ENCODE measurements at regions not wholly inside any gene's neighbourhood (a gene's known extent, or its start where the extent isn't known, plus 50 kb on each side); places are given as distances from the start of the nearest gene placed in this dataset.

DNA sequence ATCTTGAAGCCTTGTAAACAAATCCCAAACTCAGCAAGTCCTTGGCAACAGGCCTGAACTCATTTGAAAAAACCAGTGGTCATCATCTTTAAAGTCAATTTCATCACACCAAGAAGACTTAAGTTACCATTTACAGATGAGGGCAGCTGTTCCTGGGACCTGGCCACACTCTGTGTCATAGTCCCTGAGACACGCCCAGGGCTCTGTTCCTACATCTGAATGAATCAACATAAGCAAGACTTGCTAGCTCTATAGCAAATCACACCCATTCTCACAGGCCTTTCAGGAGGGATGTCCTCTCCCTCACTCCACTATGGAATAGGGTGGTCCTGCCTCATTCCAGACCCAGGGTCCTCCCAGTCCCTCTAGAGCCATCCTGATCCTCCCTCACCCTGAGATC lies 142.8 kb downstream of the NSG2 start:
- in situ Hi-C loops (cut with MboI; ENCODE audit: low pct_unique_long_range_greater_than_20kb, low sequenced_read_pairs) = no loop called here
- no peak for DNase-seq

DNA sequence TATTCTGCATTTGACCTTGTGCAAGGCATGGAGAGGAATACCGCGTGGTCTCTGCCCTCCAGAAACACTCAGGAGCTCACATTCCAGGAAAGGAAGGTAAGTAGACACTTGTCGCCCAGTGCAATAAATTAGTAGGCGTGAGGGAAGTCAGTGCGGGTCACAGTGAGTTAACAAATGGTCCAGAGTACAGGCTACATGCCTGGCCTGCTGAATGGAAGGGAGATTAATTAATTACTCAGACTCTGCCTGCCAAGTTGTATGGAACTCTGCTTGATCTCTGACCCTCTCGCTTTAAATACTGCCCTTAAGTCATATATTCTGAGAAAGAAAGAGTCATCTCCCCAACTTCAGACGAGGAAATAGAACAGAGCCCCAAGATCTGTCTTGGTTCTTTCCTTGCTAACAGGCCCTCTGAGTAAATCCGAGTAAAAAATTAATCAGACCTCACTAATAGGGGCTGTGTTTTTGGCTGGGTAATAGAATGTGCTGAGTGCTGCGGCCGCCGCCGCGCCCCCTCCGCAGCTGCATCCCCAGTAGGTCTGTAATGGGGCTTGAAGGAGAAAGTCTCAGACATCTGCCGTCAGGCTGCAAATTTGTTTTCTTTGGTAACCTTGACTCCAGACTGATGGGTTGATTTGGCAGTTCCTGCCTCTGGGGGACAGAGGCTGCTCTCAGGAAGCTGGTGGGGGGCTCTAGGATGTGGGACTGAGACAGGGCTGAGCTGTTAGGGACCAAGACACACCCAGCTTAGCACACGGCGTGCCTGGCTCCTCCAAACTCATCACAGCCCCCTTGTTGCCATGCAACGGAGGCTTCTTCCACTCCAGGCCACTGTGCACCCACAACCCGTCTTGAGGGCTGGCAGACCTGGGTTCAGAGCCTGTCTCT lies 144.4 kb downstream of the NSG2 start:
- in situ Hi-C loops (cut with MboI; ENCODE audit: low pct_unique_long_range_greater_than_20kb, low sequenced_read_pairs) = no loop called here
- DNase-seq = no peak

DNA sequence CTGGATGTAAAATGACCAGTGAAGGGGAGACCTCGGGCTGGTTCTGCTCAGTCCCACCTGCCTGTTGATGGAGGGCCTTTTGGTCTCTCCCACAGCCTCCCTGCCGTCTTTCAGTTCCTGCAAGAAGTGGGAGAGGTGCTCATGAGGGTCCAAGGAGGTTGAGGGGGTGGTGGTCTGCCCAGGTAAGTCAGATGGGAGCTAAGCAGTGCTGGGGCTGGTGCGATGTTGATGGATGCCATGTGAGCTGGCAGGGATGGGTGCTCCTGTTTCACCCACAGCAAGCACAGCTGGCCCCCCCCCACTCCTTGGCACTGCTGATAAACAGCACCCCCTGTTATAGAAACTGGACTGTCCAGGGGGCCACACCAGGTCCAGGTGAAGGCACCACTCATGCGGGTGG lies 145.6 kb downstream of the NSG2 start:
- no peak for DNase-seq
- in situ Hi-C loops (cut with MboI; ENCODE audit: low pct_unique_long_range_greater_than_20kb, low sequenced_read_pairs) = no loop called here

DNA sequence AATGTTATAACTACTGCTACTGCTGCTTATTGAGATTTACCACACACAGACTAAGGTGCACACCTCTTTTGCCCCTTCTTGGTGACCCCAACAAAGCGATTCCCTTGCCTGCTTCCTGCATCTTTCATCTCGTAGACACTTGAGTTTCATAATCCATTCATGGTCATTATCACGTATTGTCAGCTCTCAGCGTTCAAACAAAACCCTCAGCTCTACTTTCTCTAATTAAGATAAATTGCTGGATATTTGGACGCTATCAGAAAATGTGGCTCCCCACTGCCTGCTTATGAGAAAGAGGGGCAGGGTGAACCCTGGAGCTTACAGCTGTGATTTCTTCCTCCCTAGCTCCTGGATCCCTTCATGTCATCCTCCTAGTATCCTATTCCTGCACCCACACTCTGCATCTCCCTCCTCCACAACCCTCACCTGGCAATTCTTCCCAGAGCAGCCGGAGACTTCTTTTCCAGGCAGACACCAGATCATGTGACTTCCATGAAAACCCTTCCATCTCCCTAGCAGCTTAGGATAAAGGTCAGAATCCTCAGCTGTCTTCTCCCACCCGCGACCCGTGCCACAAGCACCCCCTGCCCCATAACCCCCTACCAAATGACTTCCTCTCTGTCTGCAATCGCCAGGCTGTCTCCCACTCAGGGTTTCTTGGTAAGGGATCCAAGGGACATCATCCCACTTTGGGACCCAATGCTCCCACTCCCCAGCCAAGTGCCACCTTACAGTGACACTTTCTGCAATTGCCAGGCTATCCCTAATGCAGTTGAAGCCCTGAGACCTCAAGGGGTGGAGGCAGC lies 146.5 kb downstream of the NSG2 start:
- no peak for DNase-seq
- in situ Hi-C loops (cut with MboI; ENCODE audit: low pct_unique_long_range_greater_than_20kb, low sequenced_read_pairs) = no loop called here

DNA sequence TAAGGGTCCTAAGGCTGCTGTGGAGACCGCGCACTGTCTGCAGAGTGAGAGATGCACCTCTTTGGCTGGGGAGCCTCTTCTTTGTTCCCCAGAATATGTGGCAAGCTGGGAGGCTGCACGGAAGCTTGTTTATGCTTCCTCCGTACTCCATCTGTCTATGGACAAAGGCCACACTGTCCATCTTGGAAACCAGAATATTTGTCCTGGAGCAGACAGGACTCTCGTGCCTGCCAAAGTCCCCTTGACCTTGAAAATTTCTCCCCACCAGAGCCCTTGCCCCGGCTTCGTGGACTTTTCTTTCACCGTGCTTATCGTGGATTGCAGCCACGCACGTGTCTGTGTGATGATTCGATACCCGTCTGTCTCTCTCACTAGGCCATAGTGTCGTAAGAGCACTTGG lies 147.4 kb downstream of the NSG2 start:
- in situ Hi-C loops (cut with MboI; ENCODE audit: low pct_unique_long_range_greater_than_20kb, low sequenced_read_pairs) = no loop called here
- no peak for DNase-seq

DNA sequence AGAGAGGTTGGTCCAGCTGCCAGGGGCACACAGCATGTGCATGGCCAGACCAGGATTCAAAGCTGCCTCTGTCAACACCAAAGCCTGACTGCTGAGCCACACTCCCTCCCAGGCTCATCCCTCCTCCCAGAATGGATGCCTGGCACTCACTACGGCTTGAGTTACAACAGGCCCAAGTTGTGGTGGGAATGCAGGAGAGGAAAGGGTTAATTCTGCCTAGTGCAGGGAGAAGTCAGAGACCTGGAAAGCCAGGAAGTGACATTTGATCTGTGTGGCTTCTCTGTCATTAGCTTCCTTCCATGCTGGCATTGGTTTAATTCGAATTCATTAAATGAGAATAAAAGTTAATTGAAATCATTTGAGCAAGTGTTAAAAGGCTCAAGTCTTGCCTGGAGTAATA lies 150.0 kb downstream of the NSG2 start:
- in situ Hi-C loops (cut with MboI; ENCODE audit: low pct_unique_long_range_greater_than_20kb, low sequenced_read_pairs) = no loop called here
- DNase-seq = no peak

DNA sequence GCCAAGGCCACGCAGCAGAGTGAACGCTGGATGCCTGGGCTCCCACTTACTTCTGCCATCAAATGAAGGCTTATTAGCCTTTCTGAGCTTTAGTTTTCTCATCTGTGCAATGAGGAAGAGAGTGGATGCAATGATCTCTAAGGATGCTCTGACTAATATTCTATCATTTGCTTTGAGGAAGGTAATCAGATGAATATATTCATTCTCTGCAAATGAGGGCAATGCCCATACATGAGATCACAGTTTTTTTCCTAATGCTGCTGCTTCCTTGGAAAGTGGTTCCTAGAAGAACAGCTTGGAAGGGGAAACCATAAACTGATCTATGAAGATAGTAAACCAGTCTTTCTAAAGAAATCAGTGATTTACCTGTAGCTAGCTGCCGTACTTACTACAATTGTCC lies 152.4 kb downstream of the NSG2 start:
- in situ Hi-C loops (cut with MboI; ENCODE audit: low pct_unique_long_range_greater_than_20kb, low sequenced_read_pairs) = no loop called here
- no peak for DNase-seq

DNA sequence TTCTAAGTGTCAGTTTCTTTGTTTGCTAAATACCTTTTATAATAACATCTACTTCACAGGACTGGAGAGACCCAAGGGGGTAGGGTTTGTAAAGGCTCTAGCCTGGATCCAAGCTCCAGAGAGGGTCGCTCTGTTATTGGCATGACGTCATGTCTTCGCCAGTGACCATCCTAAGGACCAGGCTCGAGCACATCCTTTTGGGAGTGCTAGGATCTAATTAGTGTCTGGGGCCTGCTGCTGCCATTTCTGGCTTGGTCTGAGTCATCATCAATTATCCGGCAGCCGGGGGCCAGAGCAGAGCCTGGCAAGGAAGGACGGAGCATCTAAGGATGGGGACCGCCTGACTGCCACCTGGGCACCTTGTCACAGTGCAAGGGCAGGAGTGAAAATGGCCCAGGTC lies 153.0 kb downstream of the NSG2 start:
- in situ Hi-C loops (cut with MboI; ENCODE audit: low pct_unique_long_range_greater_than_20kb, low sequenced_read_pairs) = no loop called here
- DNase-seq = no peak

DNA sequence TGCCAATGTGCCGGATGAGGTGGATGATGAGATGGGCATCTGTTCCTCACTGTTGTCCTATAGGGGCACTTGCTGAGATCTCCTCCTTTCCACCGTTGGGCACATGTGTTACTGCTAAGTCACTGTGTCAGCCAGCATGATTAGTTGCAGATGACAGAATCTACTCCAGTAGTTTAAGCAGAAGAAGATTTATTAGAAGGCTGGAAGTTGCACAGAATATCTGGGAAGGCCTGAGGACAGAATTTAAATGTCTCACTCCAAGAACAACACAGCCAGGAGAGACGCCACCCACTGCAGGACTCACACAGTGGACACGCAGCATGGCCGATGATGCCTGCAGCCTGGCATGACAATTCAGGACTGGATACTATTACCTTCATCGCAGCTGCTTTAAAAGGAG lies 157.5 kb downstream of the NSG2 start:
- DNase-seq = no peak
- in situ Hi-C loops (cut with MboI; ENCODE audit: low pct_unique_long_range_greater_than_20kb, low sequenced_read_pairs) = no loop called here

DNA sequence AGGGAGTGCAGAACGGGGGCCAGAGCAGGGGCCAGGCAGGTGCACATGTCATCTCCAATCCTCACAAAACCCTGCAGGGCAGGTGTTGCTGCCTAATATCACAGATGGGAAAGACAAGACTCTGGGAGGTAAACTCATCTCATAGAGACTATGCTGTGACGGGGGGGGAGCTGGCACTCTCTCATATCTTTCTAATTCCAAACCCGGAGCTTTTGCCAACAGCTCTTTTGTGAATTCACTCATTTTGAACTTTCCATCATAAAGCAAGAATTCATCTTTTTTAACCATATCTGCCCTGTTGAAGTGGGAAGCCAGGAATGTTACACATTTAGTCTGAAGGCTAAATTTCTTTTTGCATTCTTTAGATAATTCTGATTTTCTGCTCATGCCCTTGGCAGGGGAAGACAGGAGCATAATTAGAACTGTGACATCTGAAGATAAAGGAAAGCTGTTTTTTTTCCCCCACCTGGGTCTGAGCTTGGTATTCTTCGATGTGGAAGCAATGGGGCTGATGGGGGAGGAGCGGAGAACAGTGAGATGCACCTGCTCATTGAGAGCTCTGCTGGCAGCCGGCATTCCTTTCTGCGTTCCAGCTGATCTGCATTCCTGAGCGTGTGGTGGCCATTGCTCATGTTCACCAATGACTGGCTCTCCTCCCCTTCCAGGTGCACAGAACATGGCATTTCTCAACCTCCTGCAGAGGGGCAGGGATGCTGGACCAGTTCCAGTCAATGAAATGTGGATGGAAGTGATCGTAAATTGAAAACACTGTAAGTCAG lies 159.2 kb downstream of the NSG2 start:
- in situ Hi-C loops (cut with MboI; ENCODE audit: low pct_unique_long_range_greater_than_20kb, low sequenced_read_pairs) = no loop called here
- DNase-seq = no peak

DNA sequence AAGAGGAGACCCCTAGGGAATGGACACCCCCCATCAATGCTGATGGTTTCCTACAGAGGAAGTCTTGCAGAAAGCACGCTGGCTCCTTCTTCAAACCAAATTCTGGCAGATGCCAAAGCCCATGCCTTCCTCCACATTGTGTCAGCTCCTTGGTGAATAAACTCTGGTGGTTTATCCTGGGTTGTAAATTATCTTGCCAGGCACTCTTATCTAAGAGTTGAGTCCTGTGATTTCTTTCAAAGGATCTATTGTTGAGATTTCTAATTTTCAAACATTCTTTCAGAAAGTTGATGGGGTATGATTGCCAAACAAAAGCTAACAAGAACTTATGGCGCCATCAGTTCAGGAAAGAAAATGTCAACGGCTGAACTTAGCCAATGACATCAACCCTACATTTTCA lies 160.4 kb downstream of the NSG2 start:
- in situ Hi-C loops (cut with MboI; ENCODE audit: low pct_unique_long_range_greater_than_20kb, low sequenced_read_pairs) = no loop called here
- DNase-seq = no peak

DNA sequence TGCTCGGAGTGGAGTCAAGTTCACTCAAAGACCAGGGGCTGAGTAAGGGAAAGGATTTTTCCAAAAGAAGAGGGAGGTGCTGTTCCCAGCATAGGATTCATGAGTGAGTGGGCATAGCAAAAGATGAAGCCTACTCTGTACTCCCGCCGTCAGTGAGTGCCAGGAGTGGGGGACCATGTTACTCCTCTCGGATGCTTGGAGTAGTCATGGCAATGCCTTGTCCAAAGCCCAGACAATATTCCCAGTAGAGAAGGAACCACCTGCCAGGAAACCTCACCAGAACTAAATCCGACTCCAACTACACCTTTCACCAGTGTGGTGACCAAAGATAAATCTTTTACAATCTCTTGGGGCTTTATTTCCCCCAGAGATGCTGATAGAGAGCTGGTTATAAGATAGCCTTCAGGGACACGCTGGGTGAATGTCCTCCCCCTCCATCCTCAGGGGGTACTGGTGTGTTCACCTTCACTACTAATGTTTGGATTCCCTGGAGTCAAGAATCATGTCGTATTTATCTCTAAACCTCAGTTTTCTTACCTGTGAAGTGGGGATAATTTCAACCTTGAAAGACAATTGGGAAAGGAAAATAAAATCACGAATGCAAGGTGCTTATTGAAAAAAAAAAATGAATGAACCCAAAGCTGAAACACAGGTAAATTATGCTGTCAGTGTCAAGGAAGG lies 165.2 kb downstream of the NSG2 start:
- DNase-seq = no peak
- in situ Hi-C loops (cut with MboI; ENCODE audit: low pct_unique_long_range_greater_than_20kb, low sequenced_read_pairs) = no loop called here

DNA sequence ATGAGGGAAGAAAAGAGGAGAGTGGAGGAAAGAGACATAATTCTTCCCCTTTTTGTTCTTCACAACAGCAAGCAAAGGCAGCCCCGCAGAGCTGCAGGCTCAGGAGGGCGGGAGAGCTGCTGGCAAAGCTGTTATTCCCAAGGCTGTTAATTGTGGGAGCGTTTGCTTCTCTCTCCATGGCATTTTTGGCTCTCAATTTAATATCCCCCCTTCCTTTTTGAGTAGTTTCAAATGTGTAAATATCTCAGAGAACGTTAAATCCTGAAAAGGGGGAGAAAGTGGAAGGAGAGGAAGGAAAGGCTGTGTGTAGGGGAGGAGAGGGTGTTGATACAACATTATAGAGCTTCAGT lies 165.7 kb downstream of the NSG2 start:
- no peak for DNase-seq
- in situ Hi-C loops (cut with MboI; ENCODE audit: low pct_unique_long_range_greater_than_20kb, low sequenced_read_pairs) = no loop called here

DNA sequence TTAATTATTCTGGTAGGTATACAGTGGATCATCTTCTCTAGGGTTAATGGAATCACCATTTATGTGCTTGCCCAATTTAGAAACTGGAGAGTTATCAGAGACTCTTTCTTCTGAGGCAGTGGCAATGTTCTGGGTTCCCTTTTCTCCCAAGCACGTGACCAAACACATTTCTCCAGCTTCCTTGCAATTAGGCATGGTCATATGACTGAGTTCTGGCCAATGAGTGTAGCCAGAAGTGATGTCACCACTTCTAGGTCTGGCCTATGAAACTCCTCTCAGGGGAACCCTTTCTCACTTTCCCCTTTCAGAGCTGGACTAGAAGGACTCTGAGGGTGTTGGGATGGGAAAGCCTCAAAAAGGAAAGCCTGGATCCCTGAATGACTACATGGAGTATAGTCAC lies 172.0 kb downstream of the NSG2 start:
- DNase-seq = no peak
- in situ Hi-C loops (cut with MboI; ENCODE audit: low pct_unique_long_range_greater_than_20kb, low sequenced_read_pairs) = no loop called here

DNA sequence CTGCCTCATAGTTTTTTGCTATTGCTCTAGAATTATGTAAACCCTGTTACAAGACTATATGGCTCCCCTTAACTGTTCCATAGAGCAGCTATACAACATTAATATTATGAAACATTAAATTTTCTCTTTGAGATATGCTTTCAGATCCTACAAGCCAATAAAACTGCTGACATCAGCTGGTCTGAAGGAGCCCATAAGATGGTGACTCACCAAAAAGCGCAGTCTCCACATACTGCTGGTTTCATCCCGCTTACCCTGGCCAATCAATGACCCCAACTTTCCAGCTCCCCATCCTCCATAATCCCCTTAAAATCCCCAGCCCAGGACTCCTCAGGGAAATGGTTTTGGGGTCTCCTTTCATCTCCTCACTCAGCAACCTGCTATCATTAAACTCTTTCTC lies 172.7 kb downstream of the NSG2 start:
- in situ Hi-C loops (cut with MboI; ENCODE audit: low pct_unique_long_range_greater_than_20kb, low sequenced_read_pairs) = no loop called here
- DNase-seq = no peak

DNA sequence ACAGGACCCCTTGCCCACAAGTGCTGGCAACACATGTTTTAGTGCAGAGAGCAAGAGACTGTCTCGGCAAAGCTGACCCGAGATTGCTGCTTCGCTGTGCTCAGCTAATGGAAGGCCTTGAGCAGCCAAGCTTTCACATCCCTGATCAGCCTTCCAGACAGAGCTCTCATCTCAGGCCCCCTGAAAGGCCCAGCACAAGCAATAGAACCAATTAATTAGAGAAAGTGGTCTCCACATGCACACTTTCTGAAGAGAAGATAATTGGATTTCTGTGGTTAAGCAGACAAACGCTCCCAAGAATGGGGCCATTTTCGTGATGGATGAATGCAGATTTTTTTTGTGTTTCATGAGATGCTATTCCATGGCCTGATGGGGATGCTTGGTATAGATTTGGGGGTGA lies 174.9 kb downstream of the NSG2 start:
- no peak for DNase-seq
- in situ Hi-C loops (cut with MboI; ENCODE audit: low pct_unique_long_range_greater_than_20kb, low sequenced_read_pairs) = no loop called here

DNA sequence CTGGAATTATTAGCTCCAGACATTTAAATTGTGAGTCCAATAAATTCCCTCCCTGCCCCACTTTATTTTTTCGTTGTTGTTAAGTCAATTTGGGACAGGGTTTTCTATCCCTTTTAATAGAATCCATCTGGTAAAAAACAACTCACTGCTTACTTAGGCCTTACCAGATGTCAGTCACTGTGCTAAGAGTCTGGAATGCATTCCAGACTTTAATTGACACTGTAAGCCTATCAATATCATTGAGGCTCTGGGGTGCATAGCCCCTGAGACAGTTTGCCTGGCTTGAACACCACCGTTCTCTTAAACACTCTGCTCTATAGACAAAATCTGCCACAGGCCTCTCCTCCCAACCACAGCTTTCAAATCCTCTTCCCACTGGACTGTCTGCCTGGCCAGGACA lies 175.9 kb downstream of the NSG2 start:
- in situ Hi-C loops (cut with MboI; ENCODE audit: low pct_unique_long_range_greater_than_20kb, low sequenced_read_pairs) = no loop called here
- DNase-seq = no peak

DNA sequence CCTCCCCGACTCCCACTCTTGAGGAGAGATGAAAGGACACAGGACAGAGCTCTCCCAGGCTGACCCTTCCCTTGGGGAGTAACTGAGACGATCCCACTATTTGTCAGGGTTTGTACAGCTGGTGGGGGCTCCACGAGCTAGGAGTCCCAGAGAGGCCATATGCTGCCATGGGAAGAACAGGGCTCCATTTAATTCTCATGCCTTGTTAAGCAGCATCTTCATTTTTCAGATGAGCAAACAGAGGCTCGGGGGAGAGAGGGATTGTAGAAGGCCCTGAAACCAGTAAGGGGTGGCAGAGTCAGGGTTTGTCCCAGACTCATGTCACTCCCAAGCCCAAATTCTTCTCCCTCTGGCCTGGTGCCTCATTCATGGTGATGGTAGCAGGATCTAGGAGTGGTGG lies 176.4 kb downstream of the NSG2 start:
- in situ Hi-C loops (cut with MboI; ENCODE audit: low pct_unique_long_range_greater_than_20kb, low sequenced_read_pairs) = no loop called here
- DNase-seq = no peak

DNA sequence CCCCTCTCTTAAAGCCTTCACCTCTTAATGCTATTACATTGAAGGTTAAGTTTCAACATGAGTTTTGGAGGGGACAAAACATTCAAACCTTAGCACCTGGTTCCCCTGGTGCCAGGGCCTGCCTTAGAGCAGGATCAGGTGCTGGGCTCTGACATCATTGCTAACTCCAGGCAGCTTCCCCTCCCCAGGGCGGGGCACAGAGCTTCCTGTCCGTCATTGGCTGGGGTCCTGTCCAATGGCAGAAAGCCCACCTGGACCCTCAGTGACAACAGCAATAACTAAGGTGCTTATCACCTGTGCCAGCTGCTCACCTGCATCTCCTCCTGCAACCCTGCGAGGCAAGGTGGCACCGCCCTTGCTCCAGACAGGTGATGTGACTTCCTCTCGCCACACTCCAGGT lies 177.4 kb downstream of the NSG2 start:
- no peak for DNase-seq
- in situ Hi-C loops (cut with MboI; ENCODE audit: low pct_unique_long_range_greater_than_20kb, low sequenced_read_pairs) = no loop called here

DNA sequence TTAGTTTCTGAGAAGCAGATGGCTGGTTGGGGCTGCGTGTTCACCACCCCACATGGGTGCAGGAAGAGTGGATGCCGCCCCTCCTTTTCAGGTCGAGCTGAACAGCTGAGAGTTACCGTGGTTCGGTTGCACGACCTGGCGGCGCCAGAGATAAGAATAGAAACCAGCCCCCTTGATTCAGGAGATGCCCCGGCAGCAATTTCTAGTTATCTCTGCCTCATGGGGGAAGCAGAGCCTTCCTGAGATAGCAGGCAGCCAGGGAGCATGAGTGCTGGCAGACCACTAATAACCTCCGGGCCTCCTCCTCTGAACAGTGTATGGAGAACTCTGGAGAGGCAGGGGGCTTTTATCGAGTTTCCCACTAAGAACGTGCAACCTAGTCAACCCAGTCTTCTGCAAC lies 177.8 kb downstream of the NSG2 start:
- in situ Hi-C loops (cut with MboI; ENCODE audit: low pct_unique_long_range_greater_than_20kb, low sequenced_read_pairs) = no loop called here

More for the DNA sequence above, 177.8 kb downstream of the NSG2 start:
- no peak for DNase-seq

Measured in KBM-7 (cell line).